ENCODE measurements at regions not wholly inside any gene's neighbourhood (a gene's known extent, or its start where the extent isn't known, plus 50 kb on each side); places are given as distances from the start of the nearest gene placed in this dataset.

- Histone ChIP-seq H3K36me3 (replicated peaks; ENCODE audit: low read depth, low read length) (no peaks in the 10 kb centered on the region), H3K79me2 (ENCODE audit: low read length) (no peaks in the 10 kb centered on the region), H3K4me3 (ENCODE audit: low read length) (no peak overlapping the region), H3K4me2 (ENCODE audit: low read length) (no peak overlapping the region), H3K27ac (ENCODE audit: low read length) (no peak overlapping the region), H3K9me3 (ENCODE audit: insufficient read depth, low read length) (no peaks in the 10 kb centered on the region), H2AFZ (ENCODE audit: low read depth, low read length) (peak overlapping the region; percentile 65), H4K20me1 (ENCODE audit: insufficient read depth, low read length) (no peaks in the 10 kb centered on the region), H3K9ac (ENCODE audit: low read length) (no peak overlapping the region), H3K4me1 (ENCODE audit: low read length) (peaks cover 5% of the 10 kb centered on the region; the same call in 1 of the 2 replicates), H3K27me3 (ENCODE audit: low read depth, low read length) (no peaks in the 10 kb centered on the region)
- TF ChIP-seq CTCF (IDR thresholded peaks at IDR 0.05; ENCODE audit: low read depth, low read length) (no peak), EZH2phosphoT487 (IDR thresholded peaks at IDR 0.05; ENCODE audit: low read depth) (no peak)
Measured at GRCh38 chr1:70518106-70518505, 107.0 kb downstream of the CTH start.

GRCh38 chr1:70528590-70529333 is 117.7 kb downstream of the CTH start:
- no peaks in the 10 kb centered on the region for H3K9me3 ChIP-seq (ENCODE audit: insufficient read depth, low read length)
- no peak overlapping the region for H3K4me3 ChIP-seq (ENCODE audit: low read length)
- TF ChIP-seq CTCF (IDR thresholded peaks at IDR 0.05; ENCODE audit: low read depth, low read length) (peak; percentile 53), EZH2phosphoT487 (IDR thresholded peaks at IDR 0.05; ENCODE audit: low read depth) (no peak)
- H3K9ac ChIP-seq (ENCODE audit: low read length): no peak overlapping the region
- no peaks in the 10 kb centered on the region for H3K79me2 ChIP-seq (ENCODE audit: low read length)
- no peak overlapping the region for H3K27ac ChIP-seq (ENCODE audit: low read length)
- H3K4me1 ChIP-seq (ENCODE audit: low read length): no peaks in the 10 kb centered on the region
- no peaks in the 10 kb centered on the region for H3K27me3 ChIP-seq (ENCODE audit: low read depth, low read length)
- peak overlapping the region; percentile 28 for H3K4me2 ChIP-seq (ENCODE audit: low read length)
- H2AFZ ChIP-seq (ENCODE audit: low read depth, low read length): 0 out of 2 replicates have a peak overlapping the region, but pooled peaks have one; percentile 22
- no peaks in the 10 kb centered on the region for H4K20me1 ChIP-seq (ENCODE audit: insufficient read depth, low read length)
- no peaks in the 10 kb centered on the region for H3K36me3 ChIP-seq (replicated peaks; ENCODE audit: low read depth, low read length)

- H4K20me1 ChIP-seq (ENCODE audit: insufficient read depth, low read length): no peaks in the 10 kb centered on the region
- no peak overlapping the region for H2AFZ ChIP-seq (ENCODE audit: low read depth, low read length)
- H3K36me3 ChIP-seq (replicated peaks; ENCODE audit: low read depth, low read length): no peaks in the 10 kb centered on the region
- H3K4me2 ChIP-seq (ENCODE audit: low read length): no peak overlapping the region
- peaks cover 6% of the 10 kb centered on the region; the same call in 1 of the 2 replicates for H3K4me1 ChIP-seq (ENCODE audit: low read length)
- no peaks in the 10 kb centered on the region for H3K27me3 ChIP-seq (ENCODE audit: low read depth, low read length)
- no peak overlapping the region for H3K9ac ChIP-seq (ENCODE audit: low read length)
- no peak for TF ChIP-seq CTCF (IDR thresholded peaks at IDR 0.05; ENCODE audit: low read depth, low read length)
- TF ChIP-seq EZH2phosphoT487 (IDR thresholded peaks at IDR 0.05; ENCODE audit: low read depth): no peak
- H3K27ac ChIP-seq (ENCODE audit: low read length): no peak overlapping the region
- H3K9me3 ChIP-seq (ENCODE audit: insufficient read depth, low read length): no peaks in the 10 kb centered on the region
- no peak overlapping the region for H3K4me3 ChIP-seq (ENCODE audit: low read length)
- H3K79me2 ChIP-seq (ENCODE audit: low read length): no peaks in the 10 kb centered on the region
Measured at GRCh38 chr1:70536708-70537366, 125.8 kb downstream of the CTH start.

- no peaks in the 10 kb centered on the region for H4K20me1 ChIP-seq (ENCODE audit: insufficient read depth, low read length)
- no peak overlapping the region for H3K9ac ChIP-seq (ENCODE audit: low read length)
- H3K27ac ChIP-seq (ENCODE audit: low read length): no peak overlapping the region
- H3K4me3 ChIP-seq (ENCODE audit: low read length): no peak overlapping the region
- H3K79me2 ChIP-seq (ENCODE audit: low read length): no peaks in the 10 kb centered on the region
- H2AFZ ChIP-seq (ENCODE audit: low read depth, low read length): no peak overlapping the region
- no peaks in the 10 kb centered on the region for H3K9me3 ChIP-seq (ENCODE audit: insufficient read depth, low read length)
- peaks cover 6% of the 10 kb centered on the region; the same call in 1 of the 2 replicates for H3K4me1 ChIP-seq (ENCODE audit: low read length)
- H3K27me3 ChIP-seq (ENCODE audit: low read depth, low read length): no peaks in the 10 kb centered on the region
- H3K4me2 ChIP-seq (ENCODE audit: low read length): no peak overlapping the region
- TF ChIP-seq EZH2phosphoT487 (IDR thresholded peaks at IDR 0.05; ENCODE audit: low read depth) (no peak), CTCF (IDR thresholded peaks at IDR 0.05; ENCODE audit: low read depth, low read length) (no peak)
- no peaks in the 10 kb centered on the region for H3K36me3 ChIP-seq (replicated peaks; ENCODE audit: low read depth, low read length)
Measured at GRCh38 chr1:70537788-70538187, 126.7 kb downstream of the CTH start.
